NCI-H526 (cell line): ENCODE measurements at regions not wholly inside any gene's neighbourhood (a gene's known extent, or its start where the extent isn't known, plus 50 kb on each side); places are given as distances from the start of the nearest gene placed in this dataset.
A peak's percentile ranks its signal among the peaks of the same experiment; 100 is the strongest.

Experiments
- DNase-seq, 2 experiments: peaks; one replicate each; lab custom pipeline; 2025; lab: John Stamatoyannopoulos, UW

GRCh38 chr1:81699234-81699633, 101.5 kb upstream of the ADGRL2 start:
- DNase-seq, result no peak

GRCh38 chr1:81695741-81696140, 105.0 kb upstream of the ADGRL2 start:
- DNase-seq, result no peak

GRCh38 chr1:81693316-81693715, 107.4 kb upstream of the ADGRL2 start:
- DNase-seq, result no peak

- no peak for DNase-seq
Observed at GRCh38 chr1:81690676-81691453, 109.9 kb upstream of the ADGRL2 start.

- DNase-seq, result no peak
Observed at GRCh38 chr1:81689531-81689941, 111.2 kb upstream of the ADGRL2 start.

- DNase-seq, result no peak
Observed at GRCh38 chr1:81682490-81682889, 118.2 kb upstream of the ADGRL2 start.

- DNase-seq, result no peak
Observed at GRCh38 chr1:81681601-81682266, 119.0 kb upstream of the ADGRL2 start.

GRCh38 chr1:81681114-81681513, 119.6 kb upstream of the ADGRL2 start:
- DNase-seq, result no peak

GRCh38 chr1:81679942-81680341, 120.8 kb upstream of the ADGRL2 start:
- DNase-seq, result no peak

- no peak for DNase-seq
Observed at GRCh38 chr1:81678779-81679178, 122.0 kb upstream of the ADGRL2 start.

- no peak for DNase-seq
Observed at GRCh38 chr1:81672766-81673165, 128.0 kb upstream of the ADGRL2 start.

GRCh38 chr1:81671038-81671437, 129.7 kb upstream of the ADGRL2 start:
- no peak for DNase-seq

GRCh38 chr1:81670286-81670685, 130.4 kb upstream of the ADGRL2 start:
- no peak for DNase-seq

- no peak for DNase-seq
Observed at GRCh38 chr1:81666586-81666985, 134.1 kb upstream of the ADGRL2 start.

GRCh38 chr1:81664341-81664740, 136.4 kb upstream of the ADGRL2 start:
- DNase-seq, result no peak

GRCh38 chr1:81662913-81663526, 137.7 kb upstream of the ADGRL2 start:
- DNase-seq, result no peak

- no peak for DNase-seq
Observed at GRCh38 chr1:81660286-81660685, 140.4 kb upstream of the ADGRL2 start.

GRCh38 chr1:81654657-81655056, 146.1 kb upstream of the ADGRL2 start:
- no peak for DNase-seq

- no peak for DNase-seq
Observed at GRCh38 chr1:81654147-81654546, 146.6 kb upstream of the ADGRL2 start.

- no peak for DNase-seq
Observed at GRCh38 chr1:81650776-81651175, 150.0 kb upstream of the ADGRL2 start.

- DNase-seq, result no peak
Observed at GRCh38 chr1:81635816-81636215, 164.9 kb upstream of the ADGRL2 start.

GRCh38 chr1:81634294-81634693, 166.4 kb upstream of the ADGRL2 start:
- DNase-seq, result no peak

GRCh38 chr1:81619156-81619555, 181.6 kb upstream of the ADGRL2 start:
- DNase-seq, result peak in 1 of 2 experiments; percentile 13
